GM12878 (cell line): ENCODE measurements at regions not wholly inside any gene's neighbourhood (a gene's known extent, or its start where the extent isn't known, plus 50 kb on each side); places are given as distances from the start of the nearest gene placed in this dataset.

ENCODE experiments used
- ATAC-seq: fragments of 200-7000 bp; cut with Tn5 transposase; 3 replicates; pipeline ENCODE4 v1.9.1; 2020; ENCODE audit warnings: mild to moderate bottlenecking, moderate library complexity
- BruUV-seq: library from RNA; stranded (reverse); fragments of 400-500 nt; replicated peaks from 2 replicates; lab custom pipeline; 2021; lab: Mats Ljungman, UMichigan
- CTCF ChIA-PET: fragments of 300-600 bp; sonication (Branson Sonifier 250); formaldehyde crosslinking; extraction: SDS; loops from one replicate; lab custom pipeline; 2021; ENCODE audit warnings: inconsistent platforms; lab: Yijun Ruan, JAX
- POLR2A ChIA-PET: fragments of 350-600 bp; formaldehyde crosslinking; extraction: SDS; loops from one replicate; lab custom pipeline; 2021; ENCODE audit warnings: inconsistent platforms; lab: Charles Lee
- RAD21 ChIA-PET: fragments of 300-600 bp; sonication (Branson Sonifier 250); formaldehyde crosslinking; loops from one replicate; lab custom pipeline; 2023; ENCODE audit warnings: antibody characterized with exemption; ENCODE audit not compliant: unreplicated experiment; lab: Charles Lee
- SMC1A ChIA-PET: fragments of 300-600 bp; sonication (Branson Sonifier 250); formaldehyde crosslinking; loops from one replicate; lab custom pipeline; 2023; ENCODE audit not compliant: unreplicated experiment, uncharacterized antibody; lab: Charles Lee
- DNase-seq: peaks from one replicate; pipeline ENCODE4 v3.0.0-alpha.2; 2011; ENCODE audit warnings: low read depth, low spot score
- FAIRE-seq: peaks from 3 replicates; lab custom pipeline; 2011; peaks lifted over from hg19 to GRCh38; lab: Jason Lieb, UNC
- H2AFZ ChIP-seq: 2 replicates; pipeline ENCODE4 v1.6.0; 2011; ENCODE audit warnings: low read depth, low read length, control low read depth; ENCODE audit not compliant: control insufficient read depth
- H3K27ac ChIP-seq: 2 replicates; pipeline ENCODE4 v1.5.1; 2011; ENCODE audit warnings: control low read depth; ENCODE audit not compliant: control insufficient read depth, insufficient read depth
- H3K27me3 ChIP-seq, 2 experiments: replicated peaks in 1 of 2; 2 replicates each; pipeline versions ENCODE4 v1.6.0 to v1.6.1; 2011; ENCODE audit warnings: low read length in 1 of 2; ENCODE audit not compliant: control insufficient read depth in 2 of 2, insufficient read depth in 2 of 2
- H3K36me3 ChIP-seq, 2 experiments: 2 replicates each; pipeline ENCODE4 v1.5.1; 2011; ENCODE audit warnings: low read length in 1 of 2; ENCODE audit not compliant: control insufficient read depth in 2 of 2, insufficient read depth in 2 of 2
- H3K4me1 ChIP-seq: 2 replicates; pipeline ENCODE4 v1.6.1; 2011; ENCODE audit warnings: mild to moderate bottlenecking, low read length, moderate library complexity, mixed read lengths; ENCODE audit not compliant: control insufficient read depth, insufficient read depth
- H3K4me2 ChIP-seq: 2 replicates; pipeline ENCODE4 v1.6.0; 2011; ENCODE audit warnings: control low read depth; ENCODE audit not compliant: control insufficient read depth, insufficient read depth
- H3K4me3 ChIP-seq: fragments of 200-600 bp; sonication (generic); 2 replicates; pipeline ENCODE4 v1.5.1; 2016
- H3K79me2 ChIP-seq: 2 replicates; pipeline ENCODE4 v1.6.0; 2011; ENCODE audit warnings: low read length; ENCODE audit not compliant: control insufficient read depth, insufficient read depth
- H3K9ac ChIP-seq: 2 replicates; pipeline ENCODE4 v1.8.0; 2011; ENCODE audit warnings: low read length, control low read depth, mixed read lengths; ENCODE audit not compliant: control insufficient read depth, insufficient read depth
- H3K9me3 ChIP-seq: replicated peaks from 3 replicates; pipeline ENCODE4 v1.5.1; 2011; ENCODE audit warnings: mild to moderate bottlenecking, low read length; ENCODE audit not compliant: control insufficient read depth, insufficient read depth
- H4K20me1 ChIP-seq: 2 replicates; pipeline ENCODE4 v1.6.0; 2011; ENCODE audit not compliant: control insufficient read depth, insufficient read depth
- ATF2 ChIP-seq: IDR thresholded peaks from 2 replicates; pipeline ENCODE4 v1.6.1; 2012; ENCODE audit warnings: low read length, inconsistent platforms
- CBFB ChIP-seq: IDR thresholded peaks from 2 replicates; pipeline ENCODE4 v1.6.1; 2016; ENCODE audit warnings: antibody characterized with exemption, low read depth
- CBX5 ChIP-seq: sonication (generic); IDR thresholded peaks from 2 replicates; pipeline ENCODE4 v1.6.1; 2016; ENCODE audit warnings: low read depth, moderate library complexity, mild to moderate bottlenecking, inconsistent platforms
- IKZF1 ChIP-seq: fragments of 450-650 bp; conservative IDR thresholded peaks from 2 replicates; pipeline ENCODE4 v1.6.1; 2017; ENCODE audit warnings: antibody characterized with exemption, mild to moderate bottlenecking
- MEF2B ChIP-seq: fragments of 450-650 bp; IDR thresholded peaks from 2 replicates; pipeline ENCODE4 v1.6.1; 2018; ENCODE audit warnings: mild to moderate bottlenecking, moderate library complexity; ENCODE audit not compliant: partially characterized antibody, poor library complexity, severe bottlenecking
- MTA2 ChIP-seq: fragments of 450-650 bp; IDR thresholded peaks from 2 replicates; pipeline ENCODE4 v1.6.1; 2016; ENCODE audit warnings: low read depth, mild to moderate bottlenecking, moderate library complexity
- SRF ChIP-seq, 2 experiments: IDR thresholded peaks; 2 replicates each; pipeline ENCODE4 v1.6.1; 2011; ENCODE audit warnings: low read depth in 2 of 2, low read length in 2 of 2, mild to moderate bottlenecking in 1 of 2, moderate library complexity in 1 of 2
- ZNF24 ChIP-seq: fragments of 450-650 bp; IDR thresholded peaks from 2 replicates; pipeline ENCODE4 v1.6.1; 2017; ENCODE audit warnings: antibody characterized with exemption, mild to moderate bottlenecking
- WGBS: methylation state at CpG from one replicate; pipeline ENCODE4 v1.1.6; 2016; ENCODE audit warnings: low lambda C conversion rate; ENCODE audit not compliant: insufficient replicate concordance, insufficient coverage; ENCODE audit errors: missing lambda C conversion rate; 5-methylcytosine and 5-hydroxymethylcytosine counted together
- in situ Hi-C: fragments of 300-500 bp; cut with MboI; formaldehyde crosslinking; loops from 9 replicates; pipeline ENCODE4 v1.14.3; 2018; ENCODE audit warnings: mixed read lengths
- intact Hi-C: fragments of 100-400 bp; cut with micrococcal nuclease; formaldehyde crosslinking; loops from one replicate; pipeline ENCODE4 v1.14.2; 2022; ENCODE audit not compliant: unreplicated experiment

GRCh38 chr11:35049859-35050531, 89.0 kb upstream of the CD44 start:
- peak overlapping the region; percentile 46 for H3K9ac ChIP-seq
- ATAC-seq, result peak; percentile 51
- DNase-seq, result peak; percentile 44
- 0 out of 2 replicates have a peak, but pooled peaks have one; percentile 19 for TF ChIP-seq IKZF1
- TF ChIP-seq MEF2B, result peak; percentile 76
- peak; percentile 41; the same call in 1 of the 2 replicates for TF ChIP-seq MTA2
- TF ChIP-seq ATF2, result 0 out of 2 replicates have a peak, but pooled peaks have one; percentile 5
- peak; percentile 65; the same call in 1 of the 2 replicates for TF ChIP-seq ZNF24
- no peak for TF ChIP-seq CBFB
- 0 out of 2 replicates have a peak, but pooled peaks have one; percentile 41 for TF ChIP-seq CBX5
- TF ChIP-seq SRF (IDR thresholded peaks at IDR 0.05; ENCODE audit: low read depth in 2 of 2, low read length in 2 of 2), result no peak
- peak overlapping the region; percentile 40 for H3K4me2 ChIP-seq
- no TSS peak for BruUV-seq
- ChIA-PET SMC1A (interaction anchor here (0.7 to 3.1 kb wide), 16 partner anchors 9 to 123 kb away, joined by 3 to 27 read pairs (median 4); no protein-coding TSS in a partner anchor), POLR2A (interaction anchor here (0.6 kb wide), 1 partner anchor 85 kb away, joined by 3 read pairs; no protein-coding TSS in a partner anchor), RAD21 (interaction anchor here (0.9 to 2.1 kb wide), 5 partner anchors 9 to 98 kb away, joined by 3 to 7 read pairs (median 3); no protein-coding TSS in a partner anchor), CTCF (interaction anchor here (1.3 to 1.6 kb wide), 2 partner anchors 14 to 91 kb away, joined by 4 to 5 read pairs; no protein-coding TSS in a partner anchor)
- peaks cover 18% of the 10 kb centered on the region for H3K4me1 ChIP-seq
- no peak overlapping the region; the same call in 1 of the 2 replicates for H3K4me3 ChIP-seq
- no peaks in the 10 kb centered on the region for H3K36me3 ChIP-seq
- peak overlapping the region; percentile 61 for H3K27ac ChIP-seq
- H2AFZ ChIP-seq, result peak overlapping the region; percentile 59; the same call in 1 of the 2 replicates
- H3K27me3 ChIP-seq, result no peaks in the 10 kb centered on the region
- intact Hi-C loops, result no loop called here
- H3K79me2 ChIP-seq, result no peaks in the 10 kb centered on the region
- peaks cover 16% of the 10 kb centered on the region; the same call in 2 of the 3 replicates for H3K9me3 ChIP-seq
- no peaks in the 10 kb centered on the region for H4K20me1 ChIP-seq
- WGBS, result 0% methylated on average over 4 of the region's 4 CpGs
- in situ Hi-C loops, result no loop called here
- FAIRE-seq, result peak; percentile 18
